Breast epithelium (tissue), 3 donors: ENCODE measurements at regions not wholly inside any gene's neighbourhood (a gene's known extent, or its start where the extent isn't known, plus 50 kb on each side); places are given as distances from the start of the nearest gene placed in this dataset.

Experiments
- CTCF ChIP-seq, 3 donors: fragments of 450-650 bp; IDR thresholded peaks; one replicate each; pipeline ENCODE4 v1.5.1; 2016 to 2017; ENCODE audit warnings: antibody characterized with exemption in 3 of 3, mild to moderate bottlenecking in 3 of 3, moderate library complexity in 3 of 3
- POLR2AphosphoS5 ChIP-seq, 3 donors: sonication (generic); formaldehyde crosslinking; IDR thresholded peaks; one replicate each; pipeline ENCODE4 v1.6.1; 2017; ENCODE audit warnings: antibody characterized with exemption in 3 of 3

- TF ChIP-seq CTCF (IDR thresholded peaks at IDR 0.05) (no peak), POLR2AphosphoS5 (IDR thresholded peaks at IDR 0.05) (no peak)
Measured at GRCh38 chr13:86813198-86813597, 858.0 kb upstream of the SLITRK5 start.
